KG1 (cell line): ENCODE measurements at regions not wholly inside any gene's neighbourhood (a gene's known extent, or its start where the extent isn't known, plus 50 kb on each side); places are given as distances from the start of the nearest gene placed in this dataset.
"Not testable (repeated sequence)": the region's sequence is repeated elsewhere in the genome, so short reads cannot be mapped to it uniquely, and the experiment has no call there.

Experiments
- DNase-seq: peaks from one replicate; lab custom pipeline; 2025; lab: John Stamatoyannopoulos, UW

GRCh38 chr4:31187979-31188378 lies 467.8 kb downstream of the PCDH7 start:
- DNase-seq: no peak

DNA sequence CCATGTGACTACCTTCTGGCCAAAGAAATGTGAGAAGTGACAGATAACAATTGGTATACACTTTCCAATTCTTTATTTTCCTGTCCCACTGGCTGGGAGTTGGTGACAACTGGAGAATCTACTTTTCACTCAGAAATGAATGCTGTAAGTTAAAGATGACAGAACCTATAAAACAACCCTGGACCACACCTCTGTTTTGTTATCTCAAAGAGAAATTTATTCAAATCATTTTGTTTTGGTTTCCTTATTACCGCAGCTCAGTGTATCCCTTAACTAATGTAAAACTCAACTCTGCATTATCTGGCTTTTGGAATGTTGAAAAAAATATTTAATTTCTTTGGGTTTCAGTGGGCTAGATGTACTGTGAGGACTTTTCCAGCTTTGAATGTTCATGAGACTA lies 469.8 kb downstream of the PCDH7 start:
- no peak for DNase-seq

DNA sequence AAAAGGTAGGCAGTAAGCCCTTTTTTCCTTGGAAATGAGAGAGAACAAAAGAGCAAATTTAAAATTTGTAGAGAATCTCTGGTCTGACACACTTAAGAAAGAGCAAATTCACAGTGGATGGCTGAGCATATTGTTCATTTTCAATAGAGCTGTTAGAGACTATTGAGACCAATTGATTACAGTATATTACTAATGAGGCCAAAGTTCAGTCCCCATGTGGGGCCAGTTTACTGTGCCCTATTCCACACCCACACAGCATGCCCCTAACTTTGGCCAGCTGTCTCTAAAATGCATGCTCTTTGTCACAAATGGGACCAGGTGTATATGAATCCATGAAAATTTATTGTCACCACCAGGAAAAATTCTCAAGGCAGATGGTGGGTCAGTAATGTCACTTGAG lies 470.5 kb downstream of the PCDH7 start:
- no peak for DNase-seq

DNA sequence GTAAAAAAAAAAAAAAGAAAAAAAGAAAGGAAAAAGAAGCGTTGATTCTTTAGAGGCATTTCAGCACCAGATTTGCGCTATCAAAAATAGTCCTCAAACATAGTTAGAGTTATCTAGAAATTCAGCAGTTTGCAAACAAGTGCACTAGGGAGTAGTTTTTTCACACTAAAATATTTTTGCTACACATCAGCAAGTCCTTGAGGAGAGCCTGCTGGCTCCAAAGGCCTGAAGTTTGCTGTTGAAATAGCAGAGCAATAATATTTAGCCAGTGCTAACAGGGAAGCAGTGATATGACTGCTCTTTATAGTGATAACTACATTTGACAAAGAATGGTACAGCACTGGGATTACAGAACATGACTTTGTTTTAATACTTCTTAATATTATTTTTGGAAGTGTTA lies 472.2 kb downstream of the PCDH7 start:
- no peak for DNase-seq

GRCh38 chr4:31193521-31193920 lies 473.4 kb downstream of the PCDH7 start:
- no peak for DNase-seq

- DNase-seq: no peak
These were observed 474.7 kb downstream of the PCDH7 start for GRCh38 chr4:31194823-31195222.

- DNase-seq: no peak
These were observed 479.5 kb downstream of the PCDH7 start for GRCh38 chr4:31199644-31200043.

- not testable (repeated sequence) for DNase-seq
These were observed 481.9 kb downstream of the PCDH7 start for GRCh38 chr4:31202054-31202453.

DNA sequence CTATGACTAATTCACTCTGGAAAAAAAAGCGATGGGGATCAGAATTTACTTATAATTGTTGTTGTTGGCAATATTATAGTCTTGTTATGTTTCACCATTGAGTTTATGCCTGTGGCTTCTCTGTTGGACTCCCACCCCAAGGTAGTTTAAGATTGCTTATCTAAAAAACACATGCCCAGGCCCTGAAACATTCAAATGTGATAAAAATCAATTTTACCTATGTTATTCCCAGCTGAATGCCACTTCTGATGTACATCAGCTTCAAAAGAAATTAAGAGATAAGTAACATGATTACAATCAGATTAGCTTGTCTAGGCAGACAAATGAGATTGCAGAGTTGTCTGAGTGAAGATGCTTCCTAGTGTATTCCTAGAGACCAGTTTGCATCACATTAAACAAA lies 484.7 kb downstream of the PCDH7 start:
- no peak for DNase-seq

GRCh38 chr4:31220921-31221320 lies 500.8 kb downstream of the PCDH7 start:
- DNase-seq: no peak

- DNase-seq: no peak
These were observed 507.9 kb downstream of the PCDH7 start for GRCh38 chr4:31228068-31228467.

DNA sequence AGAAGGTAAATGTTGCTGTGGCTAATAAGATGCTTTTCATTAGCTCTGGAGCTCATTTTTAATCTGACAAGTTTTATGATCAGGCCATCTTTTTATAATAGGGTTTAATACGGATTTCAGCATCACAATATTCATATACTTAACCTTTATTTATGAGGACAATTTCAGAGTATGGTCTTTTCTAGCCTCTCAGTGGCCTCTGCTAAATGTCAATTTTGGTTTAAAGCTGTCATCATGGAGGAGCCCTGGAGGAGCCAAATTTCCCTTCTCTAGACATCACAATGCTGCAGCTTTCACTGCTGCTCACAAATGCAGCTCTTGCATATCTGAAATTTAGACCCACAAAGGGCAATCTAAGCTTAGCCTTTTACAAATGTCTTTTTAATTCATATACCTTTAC lies 510.4 kb downstream of the PCDH7 start:
- no peak for DNase-seq

- DNase-seq: no peak
These were observed 514.3 kb downstream of the PCDH7 start for GRCh38 chr4:31234494-31234893.

- DNase-seq: no peak
These were observed 514.7 kb downstream of the PCDH7 start for GRCh38 chr4:31234901-31235300.

DNA sequence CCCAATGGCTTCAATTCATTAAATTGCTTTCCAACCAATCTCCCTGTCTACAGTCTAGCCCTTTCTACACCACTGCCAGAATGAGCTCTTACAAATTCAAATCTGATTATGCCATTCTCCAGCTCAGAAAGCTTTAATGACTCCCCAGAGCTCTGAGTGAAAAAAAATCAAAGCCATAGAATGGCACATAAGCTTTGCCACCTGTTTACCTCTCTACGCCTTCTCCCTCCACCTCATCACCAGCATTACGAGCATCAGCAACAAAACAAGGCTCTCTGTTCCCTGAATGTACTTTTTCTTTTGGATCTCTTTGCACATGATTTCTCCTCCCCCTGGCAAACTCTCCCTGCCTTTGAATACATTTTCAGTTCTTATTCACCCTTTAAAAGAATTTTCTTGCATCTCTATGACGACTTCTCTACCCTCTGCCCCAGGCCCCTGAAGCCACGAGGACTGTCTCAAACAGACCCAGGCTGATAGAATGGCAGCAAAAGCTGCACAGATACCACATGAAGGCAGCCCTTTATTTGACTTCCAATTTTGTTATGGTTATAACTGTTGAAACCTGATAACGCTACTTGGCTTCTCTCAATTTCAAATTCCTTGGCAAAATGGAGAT lies 516.0 kb downstream of the PCDH7 start:
- no peak for DNase-seq

DNA sequence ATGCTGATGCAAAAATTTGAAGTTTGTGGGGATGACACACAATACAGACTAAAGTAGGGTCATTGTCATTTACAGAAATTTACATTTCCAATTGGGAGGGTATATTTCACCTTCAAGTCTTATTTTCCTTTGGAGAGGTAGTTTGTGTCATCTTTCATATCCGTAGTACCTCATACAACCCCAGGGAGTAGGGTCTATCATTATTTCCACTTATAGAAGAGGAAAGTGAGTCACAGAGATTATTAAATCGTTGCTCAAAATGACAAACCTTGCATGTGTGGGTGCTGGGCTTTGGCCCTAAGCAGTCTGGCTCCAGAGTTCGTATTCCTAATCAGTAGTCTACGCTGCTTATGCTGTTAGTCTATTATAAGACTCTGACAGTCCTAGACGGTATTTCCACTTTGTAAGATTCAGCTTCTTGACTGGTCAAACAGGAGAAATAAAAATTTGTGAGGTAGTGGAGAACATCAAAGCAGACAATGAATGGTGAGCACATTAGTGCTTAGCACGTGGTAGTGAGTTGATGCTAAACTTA lies 516.5 kb downstream of the PCDH7 start:
- DNase-seq: no peak

GRCh38 chr4:31237233-31237632 lies 517.1 kb downstream of the PCDH7 start:
- no peak for DNase-seq

DNA sequence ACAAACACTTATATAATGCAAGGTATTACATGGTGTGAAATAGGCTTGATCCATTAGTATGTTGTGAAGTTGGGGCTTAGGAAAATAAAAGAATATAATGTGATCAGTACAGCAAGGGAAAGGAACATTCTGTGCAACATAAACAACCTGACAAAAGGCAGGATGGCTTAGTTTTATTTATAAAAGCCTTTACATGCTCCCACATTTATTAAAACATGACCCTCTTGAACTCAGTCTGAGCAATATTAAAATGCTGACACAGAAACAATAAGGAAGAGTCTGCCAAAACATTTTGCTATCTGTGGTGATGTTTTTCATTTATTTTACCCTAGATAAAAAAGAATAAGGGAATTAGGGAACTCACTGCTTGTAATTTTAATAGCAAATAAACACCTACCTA lies 519.7 kb downstream of the PCDH7 start:
- no peak for DNase-seq

DNA sequence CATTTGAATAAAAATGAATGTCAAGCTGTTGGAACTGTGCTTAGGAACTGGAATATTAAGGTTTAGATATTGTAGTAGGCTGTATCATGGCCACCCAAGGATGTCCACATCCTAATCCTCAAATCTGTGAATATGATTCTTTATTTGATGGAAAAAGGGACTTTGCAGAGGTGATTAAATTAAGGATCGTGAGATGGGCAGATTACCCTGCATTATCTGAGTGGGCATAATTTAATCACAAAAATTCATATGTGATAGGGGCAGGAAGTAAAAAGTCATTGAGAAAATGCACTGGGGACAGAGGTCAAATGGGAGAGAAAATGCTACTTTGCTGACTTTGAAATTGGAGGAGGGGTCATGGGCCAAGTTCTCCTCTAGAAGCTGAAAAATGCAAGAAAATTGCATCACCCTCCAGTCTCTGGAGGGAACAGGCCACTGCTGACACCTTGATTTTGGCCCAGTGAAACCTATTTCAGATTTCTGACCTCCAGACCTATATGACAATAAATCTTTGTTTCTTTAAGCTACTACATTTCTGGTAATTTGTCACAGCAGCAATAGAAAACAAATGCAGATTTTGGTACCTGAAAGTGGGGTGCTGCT lies 521.4 kb downstream of the PCDH7 start:
- no peak for DNase-seq

- no peak for DNase-seq
These were observed 526.7 kb downstream of the PCDH7 start for GRCh38 chr4:31246856-31247255.

- DNase-seq: no peak
These were observed 539.0 kb downstream of the PCDH7 start for GRCh38 chr4:31259119-31259518.

DNA sequence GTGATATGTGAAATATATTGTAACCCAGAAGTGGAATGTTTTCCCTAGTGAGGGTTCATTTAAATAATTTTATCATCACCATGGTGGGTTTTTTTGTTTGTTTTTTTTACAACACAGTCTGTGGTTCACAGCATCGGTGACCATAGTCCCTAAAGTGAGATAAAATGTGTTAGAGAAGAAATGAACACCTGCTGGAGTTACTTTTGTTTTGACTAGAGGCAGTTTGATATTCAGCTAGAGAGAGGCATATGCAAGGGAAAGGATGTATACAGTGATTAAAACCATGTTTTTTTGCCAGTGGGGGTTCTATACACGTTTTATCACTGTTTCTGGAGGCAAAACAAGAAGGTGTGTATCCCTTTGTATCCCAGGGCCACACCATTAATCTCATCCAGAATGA lies 541.5 kb downstream of the PCDH7 start:
- DNase-seq: no peak

- not testable (repeated sequence) for DNase-seq
These were observed 545.9 kb downstream of the PCDH7 start for GRCh38 chr4:31266094-31266493.
